Liver (tissue), 8 donors: ENCODE measurements at regions not wholly inside any gene's neighbourhood (a gene's known extent, or its start where the extent isn't known, plus 50 kb on each side); places are given as distances from the start of the nearest gene placed in this dataset.

ENCODE experiments used
- DNase-seq: peaks from one replicate; pipeline ENCODE4 v3.0.0-alpha.2; 2017; ENCODE audit warnings: low spot score
- H3K27ac ChIP-seq, 2 donors: one replicate each; pipeline ENCODE4 v1.7.0; 2013; ENCODE audit warnings: inconsistent platforms in 2 of 2, low read length in 2 of 2, control low read depth in 1 of 2, low read depth in 1 of 2, mild to moderate bottlenecking in 1 of 2
- H3K27me3 ChIP-seq, 4 donors: one replicate each; pipeline versions ENCODE4 v1.6.1 to v1.7.0; 2013; ENCODE audit warnings: low read length in 3 of 4, inconsistent platforms in 1 of 4, mild to moderate bottlenecking in 1 of 4, moderate library complexity in 1 of 4; ENCODE audit not compliant: control insufficient read depth in 4 of 4, insufficient read depth in 4 of 4
- H3K36me3 ChIP-seq, 4 donors: one replicate each; pipeline versions ENCODE4 v1.6.1 to v1.7.0; 2013; ENCODE audit warnings: low read length in 3 of 4, mild to moderate bottlenecking in 3 of 4, low read depth in 1 of 4, moderate library complexity in 1 of 4; ENCODE audit not compliant: control insufficient read depth in 4 of 4, insufficient read depth in 3 of 4
- H3K4me1 ChIP-seq, 4 donors: one replicate each; pipeline versions ENCODE4 v1.6.1 to v1.7.0; 2013; ENCODE audit warnings: low read length in 3 of 4, mild to moderate bottlenecking in 3 of 4, moderate library complexity in 1 of 4; ENCODE audit not compliant: control insufficient read depth in 4 of 4, insufficient read depth in 4 of 4
- H3K4me3 ChIP-seq, 3 donors: one replicate each; pipeline versions ENCODE4 v1.6.1 to v1.7.0; 2013; ENCODE audit warnings: low read length in 3 of 3, control low read depth in 1 of 3, low read depth in 1 of 3, mild to moderate bottlenecking in 1 of 3
- H3K9ac ChIP-seq, 2 donors: one replicate each; pipeline ENCODE4 v1.7.0; 2013; ENCODE audit warnings: low read length in 2 of 2, mild to moderate bottlenecking in 2 of 2, moderate library complexity in 2 of 2, control low read depth in 1 of 2, low read depth in 1 of 2
- H3K9me3 ChIP-seq, 4 donors: one replicate each; pipeline versions ENCODE4 v1.6.1 to v1.7.0; 2013; ENCODE audit warnings: low read length in 3 of 4; ENCODE audit not compliant: control insufficient read depth in 4 of 4
- ATF3 ChIP-seq: IDR thresholded peaks from 2 replicates; pipeline ENCODE4 v1.6.1; 2016; ENCODE audit warnings: antibody characterized with exemption
- CTCF ChIP-seq: fragments of 150-350 bp; IDR thresholded peaks from 2 replicates; pipeline ENCODE4 v1.5.1; 2017; ENCODE audit warnings: improper control_type of control experiment, low read depth, low read length; ENCODE audit not compliant: missing input control
- EGR1 ChIP-seq, 2 donors: IDR thresholded peaks; 2 replicates each; pipeline ENCODE4 v1.6.1; 2016 to 2018; ENCODE audit warnings: antibody characterized with exemption in 2 of 2, low read depth in 2 of 2
- FOXA2 ChIP-seq: IDR thresholded peaks from 2 replicates; pipeline ENCODE4 v1.6.1; 2016; ENCODE audit warnings: antibody characterized with exemption
- GABPA ChIP-seq, 2 donors: IDR thresholded peaks in 1 of 2; conservative IDR thresholded peaks in 1 of 2; 2 replicates each; pipeline ENCODE4 v1.6.1; 2016; ENCODE audit warnings: antibody characterized with exemption in 2 of 2, mild to moderate bottlenecking in 1 of 2, moderate library complexity in 1 of 2
- HNF4A ChIP-seq, 2 donors: conservative IDR thresholded peaks; 2 replicates each; pipeline ENCODE4 v1.6.1; 2016; ENCODE audit warnings: antibody characterized with exemption in 2 of 2, mild to moderate bottlenecking in 2 of 2
- JUND ChIP-seq, 2 donors: IDR thresholded peaks; 2 replicates each; pipeline ENCODE4 v1.6.1; 2016; ENCODE audit warnings: antibody characterized with exemption in 2 of 2
- NR2F2 ChIP-seq: IDR thresholded peaks from 2 replicates; pipeline ENCODE4 v1.6.1; 2016; ENCODE audit warnings: antibody characterized with exemption
- RAD21 ChIP-seq, 2 donors: IDR thresholded peaks; 2 replicates each; pipeline ENCODE4 v1.6.1; 2016; ENCODE audit warnings: antibody characterized with exemption in 2 of 2, mild to moderate bottlenecking in 2 of 2
- RXRA ChIP-seq, 2 donors: IDR thresholded peaks; 2 replicates each; pipeline ENCODE4 v1.6.1; 2017 to 2018; ENCODE audit warnings: antibody characterized with exemption in 2 of 2, mild to moderate bottlenecking in 1 of 2
- SP1 ChIP-seq: IDR thresholded peaks from 2 replicates; pipeline ENCODE4 v1.6.1; 2018; ENCODE audit warnings: antibody characterized with exemption, mild to moderate bottlenecking
- YY1 ChIP-seq: IDR thresholded peaks from 2 replicates; pipeline ENCODE4 v1.6.1; 2016; ENCODE audit warnings: antibody characterized with exemption, mild to moderate bottlenecking
- WGBS: extraction: QIAGEN DNeasy Blood & Tissue Kit; methylation state at CpG from one replicate; pipeline ENCODE4 v1.1.7; 2013; 5-methylcytosine and 5-hydroxymethylcytosine counted together
- TF ChIP-seq, protein P1 (sequence below): IDR thresholded peaks from 2 replicates; pipeline ENCODE4 v1.6.1; 2016; ENCODE audit warnings: antibody characterized with exemption
- TF ChIP-seq, protein P2 (sequence below): IDR thresholded peaks from 2 replicates; pipeline ENCODE4 v1.6.1; 2016; ENCODE audit warnings: antibody characterized with exemption, mild to moderate bottlenecking
- TF ChIP-seq, protein P3 (sequence below): IDR thresholded peaks from 2 replicates; pipeline ENCODE4 v1.6.1; 2016; ENCODE audit warnings: antibody characterized with exemption
- donor health status: healthy.
- donor health status: healthy.
- donor health status: healthy.
- donor health status: healthy.
- donor health status: healthy.

GRCh38 chr6:133057352-133057751 lies 183.8 kb upstream of the EYA4 start:
- Histone ChIP-seq H3K4me3 (no peak overlapping the region), H3K4me1 (no peaks in the 10 kb centered on the region), H3K27ac (no peak overlapping the region), H3K36me3 (no peaks in the 10 kb centered on the region), H3K9ac (no peak overlapping the region), H3K9me3 (no peaks in the 10 kb centered on the region), H3K27me3 (no peaks in the 10 kb centered on the region)
- WGBS = 92% methylated on average over 2 of the region's 2 CpGs
- TF ChIP-seq, protein P1, sequence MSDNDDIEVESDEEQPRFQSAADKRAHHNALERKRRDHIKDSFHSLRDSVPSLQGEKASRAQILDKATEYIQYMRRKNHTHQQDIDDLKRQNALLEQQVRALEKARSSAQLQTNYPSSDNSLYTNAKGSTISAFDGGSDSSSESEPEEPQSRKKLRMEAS = no peak
- no peak for DNase-seq

- WGBS = 79% methylated on average over 4 of the region's 4 CpGs
- Histone ChIP-seq H3K27ac (no peak overlapping the region), H3K4me3 (no peak overlapping the region), H3K27me3 (no peaks in the 10 kb centered on the region), H3K9me3 (no peaks in the 10 kb centered on the region), H3K9ac (no peak overlapping the region), H3K36me3 (no peaks in the 10 kb centered on the region), H3K4me1 (peaks cover 3 to 8% (median 4%) of the 10 kb centered on the region in 4 donors)
- TF ChIP-seq HNF4A (conservative IDR thresholded peaks at IDR 0.05) (no peak), ATF3 (no peak), SP1 (no peak), FOXA2 (no peak), RXRA (IDR thresholded peaks at IDR 0.05) (no peak), CTCF (no peak), EGR1 (IDR thresholded peaks at IDR 0.05; ENCODE audit: low read depth in 2 of 2) (no peak), YY1 (no peak), GABPA (IDR thresholded peaks at IDR 0.05 in 1 of 2, conservative IDR thresholded peaks at IDR 0.05 in 1 of 2) (no peak)
- TF ChIP-seq, protein P2, sequence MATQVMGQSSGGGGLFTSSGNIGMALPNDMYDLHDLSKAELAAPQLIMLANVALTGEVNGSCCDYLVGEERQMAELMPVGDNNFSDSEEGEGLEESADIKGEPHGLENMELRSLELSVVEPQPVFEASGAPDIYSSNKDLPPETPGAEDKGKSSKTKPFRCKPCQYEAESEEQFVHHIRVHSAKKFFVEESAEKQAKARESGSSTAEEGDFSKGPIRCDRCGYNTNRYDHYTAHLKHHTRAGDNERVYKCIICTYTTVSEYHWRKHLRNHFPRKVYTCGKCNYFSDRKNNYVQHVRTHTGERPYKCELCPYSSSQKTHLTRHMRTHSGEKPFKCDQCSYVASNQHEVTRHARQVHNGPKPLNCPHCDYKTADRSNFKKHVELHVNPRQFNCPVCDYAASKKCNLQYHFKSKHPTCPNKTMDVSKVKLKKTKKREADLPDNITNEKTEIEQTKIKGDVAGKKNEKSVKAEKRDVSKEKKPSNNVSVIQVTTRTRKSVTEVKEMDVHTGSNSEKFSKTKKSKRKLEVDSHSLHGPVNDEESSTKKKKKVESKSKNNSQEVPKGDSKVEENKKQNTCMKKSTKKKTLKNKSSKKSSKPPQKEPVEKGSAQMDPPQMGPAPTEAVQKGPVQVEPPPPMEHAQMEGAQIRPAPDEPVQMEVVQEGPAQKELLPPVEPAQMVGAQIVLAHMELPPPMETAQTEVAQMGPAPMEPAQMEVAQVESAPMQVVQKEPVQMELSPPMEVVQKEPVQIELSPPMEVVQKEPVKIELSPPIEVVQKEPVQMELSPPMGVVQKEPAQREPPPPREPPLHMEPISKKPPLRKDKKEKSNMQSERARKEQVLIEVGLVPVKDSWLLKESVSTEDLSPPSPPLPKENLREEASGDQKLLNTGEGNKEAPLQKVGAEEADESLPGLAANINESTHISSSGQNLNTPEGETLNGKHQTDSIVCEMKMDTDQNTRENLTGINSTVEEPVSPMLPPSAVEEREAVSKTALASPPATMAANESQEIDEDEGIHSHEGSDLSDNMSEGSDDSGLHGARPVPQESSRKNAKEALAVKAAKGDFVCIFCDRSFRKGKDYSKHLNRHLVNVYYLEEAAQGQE = no peak
- no peak for DNase-seq
Observed at GRCh38 chr6:133062077-133062476, 179.1 kb upstream of the EYA4 start.

DNA sequence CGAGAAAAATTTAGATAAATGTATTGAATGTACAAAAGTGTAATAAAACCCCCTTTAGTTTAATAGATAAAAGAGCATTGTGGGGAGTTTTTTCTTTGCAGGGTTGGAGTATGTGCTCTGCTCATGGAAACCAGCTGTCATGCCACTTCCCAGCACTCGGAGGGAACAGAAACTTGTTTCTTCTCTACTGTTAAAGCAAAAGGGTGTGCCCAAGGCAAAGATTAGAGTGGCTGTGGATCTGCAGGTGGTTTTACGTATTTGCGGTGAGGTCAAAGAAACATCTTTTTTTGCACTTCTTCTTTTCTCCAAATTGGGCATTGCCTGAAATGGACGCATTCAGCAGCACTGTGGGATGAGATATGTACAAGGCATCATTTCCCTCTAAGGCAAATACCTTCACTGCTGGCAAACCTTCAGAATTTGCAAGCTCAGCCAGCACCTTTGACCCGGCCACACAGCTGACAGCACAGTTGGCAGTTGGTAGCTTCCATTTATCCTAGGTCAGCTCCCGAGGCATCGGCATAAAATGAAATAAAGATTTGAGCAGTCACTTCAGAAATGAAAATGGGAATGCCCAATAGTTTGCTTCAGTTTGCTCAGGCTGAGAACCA lies 178.4 kb upstream of the EYA4 start:
- Histone ChIP-seq H3K36me3 (no peaks in the 10 kb centered on the region), H3K4me1 (peaks cover 3 to 8% (median 4%) of the 10 kb centered on the region in 4 donors), H3K9me3 (no peaks in the 10 kb centered on the region), H3K9ac (no peak overlapping the region), H3K27me3 (no peaks in the 10 kb centered on the region), H3K27ac (no peak overlapping the region), H3K4me3 (no peak overlapping the region)
- WGBS = 54% methylated on average over 8 of the region's 8 CpGs
- no peak for DNase-seq
- TF ChIP-seq RAD21 (IDR thresholded peaks at IDR 0.05) (peak in 1 of 2 donors; percentile 25), YY1 (peak; percentile 77), EGR1 (IDR thresholded peaks at IDR 0.05; ENCODE audit: low read depth in 2 of 2) (no peak), CTCF (no peak), GABPA (IDR thresholded peaks at IDR 0.05 in 1 of 2, conservative IDR thresholded peaks at IDR 0.05 in 1 of 2) (no peak), SP1 (peak; percentile 16), JUND (IDR thresholded peaks at IDR 0.05) (no peak), NR2F2 (peak; percentile 80)
- TF ChIP-seq, protein P1 = no peak
- TF ChIP-seq, protein P3, sequence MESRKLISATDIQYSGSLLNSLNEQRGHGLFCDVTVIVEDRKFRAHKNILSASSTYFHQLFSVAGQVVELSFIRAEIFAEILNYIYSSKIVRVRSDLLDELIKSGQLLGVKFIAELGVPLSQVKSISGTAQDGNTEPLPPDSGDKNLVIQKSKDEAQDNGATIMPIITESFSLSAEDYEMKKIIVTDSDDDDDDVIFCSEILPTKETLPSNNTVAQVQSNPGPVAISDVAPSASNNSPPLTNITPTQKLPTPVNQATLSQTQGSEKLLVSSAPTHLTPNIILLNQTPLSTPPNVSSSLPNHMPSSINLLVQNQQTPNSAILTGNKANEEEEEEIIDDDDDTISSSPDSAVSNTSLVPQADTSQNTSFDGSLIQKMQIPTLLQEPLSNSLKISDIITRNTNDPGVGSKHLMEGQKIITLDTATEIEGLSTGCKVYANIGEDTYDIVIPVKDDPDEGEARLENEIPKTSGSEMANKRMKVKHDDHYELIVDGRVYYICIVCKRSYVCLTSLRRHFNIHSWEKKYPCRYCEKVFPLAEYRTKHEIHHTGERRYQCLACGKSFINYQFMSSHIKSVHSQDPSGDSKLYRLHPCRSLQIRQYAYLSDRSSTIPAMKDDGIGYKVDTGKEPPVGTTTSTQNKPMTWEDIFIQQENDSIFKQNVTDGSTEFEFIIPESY = no peak
